Naive thymus-derived CD8-positive, alpha-beta T cell (primary cell): ENCODE measurements at regions not wholly inside any gene's neighbourhood (a gene's known extent, or its start where the extent isn't known, plus 50 kb on each side); places are given as distances from the start of the nearest gene placed in this dataset.

ENCODE experiments used
- ATAC-seq, 2 donors: fragments of 150-1000 bp; cut with Tn5 transposase in 1 of 2; sonication (Bioruptor Pico), chemical (Tn5 transposase) in 1 of 2; 1 replicate in 1 of 2; 2 replicates in 1 of 2; pipeline ENCODE4 v1.10.0; 2021; ENCODE audit warnings: mild to moderate bottlenecking in 2 of 2, moderate library complexity in 2 of 2
- POLR2A ChIA-PET: fragments of 350-600 bp; sonication (Branson Sonifier 250); formaldehyde crosslinking; loops from one replicate; lab custom pipeline; 2021; ENCODE audit warnings: antibody characterized with exemption; lab: Charles Lee
- DNase-seq, 10 donors: peaks; one replicate each; pipeline versions ENCODE4 v3.0.0 to v3.0.0-alpha.2; 2020 to 2022
- H3K27ac Mint-ChIP-seq, 10 donors: one replicate each; pipeline ENCODE4 v1.8.0; 2020 to 2022; ENCODE audit warnings: mild to moderate bottlenecking in 10 of 10, mixed read lengths in 10 of 10, moderate library complexity in 4 of 10, inconsistent platforms in 1 of 10
- H3K27me3 Mint-ChIP-seq, 5 donors: one replicate each; pipeline ENCODE4 v1.8.0; 2021 to 2022; ENCODE audit warnings: mixed read lengths in 5 of 5
- H3K36me3 Mint-ChIP-seq, 3 donors: one replicate each; pipeline ENCODE4 v1.8.0; 2020 to 2022; ENCODE audit warnings: mixed read lengths in 3 of 3, mild to moderate bottlenecking in 2 of 3, inconsistent platforms in 1 of 3
- H3K4me1 Mint-ChIP-seq, 4 donors: one replicate each; pipeline ENCODE4 v1.8.0; 2021 to 2022; ENCODE audit warnings: mixed read lengths in 4 of 4
- H3K4me3 Mint-ChIP-seq, 10 donors: one replicate each; pipeline ENCODE4 v1.8.0; 2020 to 2022; ENCODE audit warnings: mild to moderate bottlenecking in 10 of 10, mixed read lengths in 10 of 10, moderate library complexity in 6 of 10, inconsistent platforms in 1 of 10
- H3K9me3 Mint-ChIP-seq, 9 donors: one replicate each; pipeline ENCODE4 v1.8.0; 2020 to 2022; ENCODE audit warnings: mixed read lengths in 9 of 9, mild to moderate bottlenecking in 3 of 9, inconsistent platforms in 1 of 9, moderate library complexity in 1 of 9

- Mint-ChIP-seq H3K4me3 (no peak overlapping the region), H3K9me3 (peaks cover 0 to 18% (median 5%) of the 10 kb centered on the region in 9 donors), H3K27ac (no peak overlapping the region), H3K4me1 (no peaks in the 10 kb centered on the region), H3K27me3 (peaks cover 0 to 12% (median 3%) of the 10 kb centered on the region in 5 donors), H3K36me3 (no peaks in the 10 kb centered on the region)
- POLR2A ChIA-PET, result no interaction called here
- no peak for ATAC-seq
- DNase-seq, result no peak
Measured at GRCh38 chr10:121309164-121309563, 289.1 kb downstream of the FGFR2 start.

DNA sequence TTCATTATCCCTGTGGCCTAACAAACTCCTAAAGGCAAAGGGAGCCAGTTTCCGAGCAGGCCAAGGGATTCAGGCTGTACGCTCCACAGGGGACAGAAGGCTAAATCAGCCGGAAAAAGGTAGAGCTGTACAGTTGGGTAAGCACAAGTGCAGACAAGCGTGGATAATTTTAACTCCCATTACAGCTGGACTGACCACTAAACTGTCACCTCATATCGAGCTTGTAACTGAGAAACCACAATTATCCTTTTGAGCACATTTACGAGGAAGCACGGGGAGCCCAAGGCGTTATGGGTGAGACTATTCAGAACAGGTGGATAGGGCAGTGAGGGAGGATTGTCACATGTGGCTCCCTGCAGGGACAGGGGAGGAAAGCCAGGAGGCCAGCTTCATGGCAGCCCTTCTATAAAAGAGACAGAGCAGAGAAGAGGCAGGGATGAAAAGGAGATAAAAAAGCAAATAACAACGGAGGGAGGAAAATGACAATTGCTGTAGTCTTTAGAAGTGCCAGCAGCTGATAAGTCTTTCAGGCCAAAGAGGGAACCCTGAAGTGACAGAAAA, 288.0 kb downstream of the FGFR2 start:
- Mint-ChIP-seq H3K4me3 (no peak overlapping the region), H3K27me3 (peaks cover 0 to 12% (median 3%) of the 10 kb centered on the region in 5 donors), H3K4me1 (no peaks in the 10 kb centered on the region), H3K27ac (no peak overlapping the region), H3K36me3 (no peaks in the 10 kb centered on the region), H3K9me3 (peaks cover 0 to 18% (median 5%) of the 10 kb centered on the region in 9 donors)
- POLR2A ChIA-PET, result no interaction called here
- ATAC-seq (no peak), DNase-seq (no peak)

GRCh38 chr10:121311812-121312443, 286.3 kb downstream of the FGFR2 start:
- DNase-seq (no peak), ATAC-seq (no peak)
- Mint-ChIP-seq H3K27me3 (peaks cover 0 to 12% (median 3%) of the 10 kb centered on the region in 5 donors), H3K9me3 (peaks cover 0 to 18% (median 4%) of the 10 kb centered on the region in 9 donors), H3K4me1 (no peaks in the 10 kb centered on the region), H3K27ac (no peak overlapping the region), H3K4me3 (no peak overlapping the region), H3K36me3 (no peaks in the 10 kb centered on the region)
- POLR2A ChIA-PET, result no interaction called here

DNA sequence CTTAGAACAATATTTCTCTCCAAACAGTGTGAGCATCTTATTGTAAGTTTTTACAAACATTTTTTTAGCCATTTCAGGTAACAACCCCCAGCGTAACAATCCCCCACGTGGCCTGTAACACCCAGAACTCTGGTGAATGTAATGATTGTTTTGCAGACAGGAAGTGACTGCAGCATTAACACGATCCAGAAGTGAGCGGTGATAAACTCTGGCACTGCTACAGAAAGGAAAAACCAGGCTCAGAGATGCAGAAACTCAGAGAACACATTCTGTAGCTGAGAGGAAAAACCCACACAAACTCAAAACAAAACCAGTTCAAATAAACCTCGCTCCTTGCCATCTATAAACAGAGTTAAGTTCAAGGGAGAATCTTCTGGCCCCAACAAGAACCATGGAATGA, 285.7 kb downstream of the FGFR2 start:
- no peak for ATAC-seq
- H3K36me3 Mint-ChIP-seq, result no peaks in the 10 kb centered on the region
- no peak overlapping the region for H3K4me3 Mint-ChIP-seq
- H3K9me3 Mint-ChIP-seq, result peaks cover 0 to 14% (median 4%) of the 10 kb centered on the region in 9 donors
- POLR2A ChIA-PET, result no interaction called here
- H3K27me3 Mint-ChIP-seq, result peaks cover 0 to 12% (median 3%) of the 10 kb centered on the region in 5 donors
- H3K4me1 Mint-ChIP-seq, result no peaks in the 10 kb centered on the region
- no peak for DNase-seq
- no peak overlapping the region for H3K27ac Mint-ChIP-seq

GRCh38 chr10:121313119-121313875, 284.9 kb downstream of the FGFR2 start:
- Mint-ChIP-seq H3K27me3 (peaks cover 0 to 18% (median 3%) of the 10 kb centered on the region in 5 donors), H3K4me1 (no peaks in the 10 kb centered on the region), H3K9me3 (peaks cover 0 to 18% (median 3%) of the 10 kb centered on the region in 9 donors), H3K27ac (no peak overlapping the region), H3K36me3 (no peaks in the 10 kb centered on the region), H3K4me3 (no peak overlapping the region)
- DNase-seq, result no peak
- POLR2A ChIA-PET, result no interaction called here
- ATAC-seq, result no peak

DNA sequence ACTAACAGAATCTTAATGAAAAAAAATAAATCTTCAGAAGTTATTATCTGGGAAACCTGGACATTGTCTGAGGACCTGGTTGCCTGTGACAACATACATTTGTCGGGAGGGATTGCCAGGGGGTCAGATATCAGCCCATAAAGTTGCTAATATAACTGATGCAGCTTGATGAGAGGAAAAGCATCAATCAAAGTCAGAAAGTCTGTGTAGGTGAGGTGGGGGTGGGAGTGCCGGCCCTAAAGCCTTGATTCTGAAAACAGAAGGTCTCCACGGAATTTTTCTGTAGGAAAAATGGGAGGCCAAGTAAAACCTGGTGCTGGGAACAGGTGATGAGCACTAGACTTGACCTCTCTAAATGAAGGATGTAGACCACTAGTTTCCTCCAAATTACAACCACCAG, 281.8 kb downstream of the FGFR2 start:
- no peak overlapping the region for H3K27ac Mint-ChIP-seq
- POLR2A ChIA-PET, result no interaction called here
- no peak for ATAC-seq
- H3K9me3 Mint-ChIP-seq, result peaks cover 0 to 23% (median 0%) of the 10 kb centered on the region in 9 donors
- H3K4me1 Mint-ChIP-seq, result no peaks in the 10 kb centered on the region
- peaks cover 0 to 6% (median 0%) of the 10 kb centered on the region in 5 donors for H3K27me3 Mint-ChIP-seq
- no peaks in the 10 kb centered on the region for H3K36me3 Mint-ChIP-seq
- no peak for DNase-seq
- H3K4me3 Mint-ChIP-seq, result no peak overlapping the region

- H3K36me3 Mint-ChIP-seq, result no peaks in the 10 kb centered on the region
- POLR2A ChIA-PET, result no interaction called here
- DNase-seq, result no peak
- H3K4me3 Mint-ChIP-seq, result no peak overlapping the region
- no peaks in the 10 kb centered on the region for H3K4me1 Mint-ChIP-seq
- no peak overlapping the region for H3K27ac Mint-ChIP-seq
- H3K27me3 Mint-ChIP-seq, result peaks cover 0 to 14% (median 1%) of the 10 kb centered on the region in 5 donors
- H3K9me3 Mint-ChIP-seq, result peaks cover 0 to 23% (median 0%) of the 10 kb centered on the region in 9 donors
- ATAC-seq, result no peak
Measured at GRCh38 chr10:121317374-121317773, 280.9 kb downstream of the FGFR2 start.

GRCh38 chr10:121322046-121322445, 276.2 kb downstream of the FGFR2 start:
- Mint-ChIP-seq H3K27ac (no peak overlapping the region), H3K36me3 (no peaks in the 10 kb centered on the region), H3K9me3 (peaks cover 0 to 21% (median 0%) of the 10 kb centered on the region in 9 donors), H3K4me3 (no peak overlapping the region), H3K27me3 (peaks cover 0 to 22% (median 2%) of the 10 kb centered on the region in 5 donors), H3K4me1 (no peaks in the 10 kb centered on the region)
- ATAC-seq, result no peak
- POLR2A ChIA-PET, result no interaction called here
- DNase-seq, result no peak

GRCh38 chr10:121322776-121323175, 275.5 kb downstream of the FGFR2 start:
- Mint-ChIP-seq H3K9me3 (peaks cover 0 to 24% (median 0%) of the 10 kb centered on the region in 9 donors), H3K4me3 (no peak overlapping the region), H3K4me1 (no peaks in the 10 kb centered on the region), H3K27ac (no peak overlapping the region), H3K27me3 (peaks cover 0 to 21% (median 2%) of the 10 kb centered on the region in 5 donors), H3K36me3 (peaks cover 0 to 2% (median 0%) of the 10 kb centered on the region in 3 donors)
- no peak for ATAC-seq
- POLR2A ChIA-PET, result no interaction called here
- no peak for DNase-seq

GRCh38 chr10:121323443-121323842, 274.8 kb downstream of the FGFR2 start:
- H3K27me3 Mint-ChIP-seq, result peaks cover 0 to 16% (median 2%) of the 10 kb centered on the region in 5 donors
- no peaks in the 10 kb centered on the region for H3K4me1 Mint-ChIP-seq
- peaks cover 0 to 18% (median 0%) of the 10 kb centered on the region in 9 donors for H3K9me3 Mint-ChIP-seq
- DNase-seq (no peak), ATAC-seq (no peak)
- no peak overlapping the region for H3K27ac Mint-ChIP-seq
- peaks cover 0 to 3% (median 0%) of the 10 kb centered on the region in 3 donors for H3K36me3 Mint-ChIP-seq
- no peak overlapping the region for H3K4me3 Mint-ChIP-seq
- POLR2A ChIA-PET, result no interaction called here

DNA sequence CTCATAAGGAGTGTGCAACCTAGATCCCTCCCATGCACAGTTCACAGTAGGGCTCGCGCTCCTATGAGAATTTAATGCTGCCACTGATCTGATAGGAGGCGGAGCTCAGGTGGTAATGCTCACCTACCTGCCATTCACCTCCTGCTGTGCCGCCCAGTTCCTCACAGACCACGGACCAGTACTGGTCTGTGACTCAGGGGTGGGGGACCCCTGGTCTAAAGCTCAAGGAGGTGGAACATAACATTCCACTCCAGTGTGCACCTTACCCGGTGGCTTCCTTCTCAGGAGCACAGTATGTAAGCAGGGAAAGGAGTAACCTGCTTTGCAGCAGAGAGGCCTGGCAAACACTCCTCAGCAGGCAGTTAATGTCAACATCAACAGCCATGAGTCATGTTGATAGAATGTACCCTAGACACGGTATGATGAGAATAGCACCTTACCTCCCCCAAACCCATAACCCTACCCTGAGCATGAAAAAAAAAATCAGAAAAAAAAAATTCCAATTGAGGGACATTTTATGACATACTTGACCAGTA, 273.5 kb downstream of the FGFR2 start:
- Mint-ChIP-seq H3K4me3 (no peak overlapping the region), H3K27ac (no peak overlapping the region), H3K27me3 (peaks cover 0 to 16% (median 2%) of the 10 kb centered on the region in 5 donors), H3K4me1 (no peaks in the 10 kb centered on the region), H3K36me3 (peaks cover 0 to 3% (median 0%) of the 10 kb centered on the region in 3 donors), H3K9me3 (peaks cover 0 to 10% (median 2%) of the 10 kb centered on the region in 9 donors)
- no peak for ATAC-seq
- DNase-seq, result no peak
- POLR2A ChIA-PET, result no interaction called here

DNA sequence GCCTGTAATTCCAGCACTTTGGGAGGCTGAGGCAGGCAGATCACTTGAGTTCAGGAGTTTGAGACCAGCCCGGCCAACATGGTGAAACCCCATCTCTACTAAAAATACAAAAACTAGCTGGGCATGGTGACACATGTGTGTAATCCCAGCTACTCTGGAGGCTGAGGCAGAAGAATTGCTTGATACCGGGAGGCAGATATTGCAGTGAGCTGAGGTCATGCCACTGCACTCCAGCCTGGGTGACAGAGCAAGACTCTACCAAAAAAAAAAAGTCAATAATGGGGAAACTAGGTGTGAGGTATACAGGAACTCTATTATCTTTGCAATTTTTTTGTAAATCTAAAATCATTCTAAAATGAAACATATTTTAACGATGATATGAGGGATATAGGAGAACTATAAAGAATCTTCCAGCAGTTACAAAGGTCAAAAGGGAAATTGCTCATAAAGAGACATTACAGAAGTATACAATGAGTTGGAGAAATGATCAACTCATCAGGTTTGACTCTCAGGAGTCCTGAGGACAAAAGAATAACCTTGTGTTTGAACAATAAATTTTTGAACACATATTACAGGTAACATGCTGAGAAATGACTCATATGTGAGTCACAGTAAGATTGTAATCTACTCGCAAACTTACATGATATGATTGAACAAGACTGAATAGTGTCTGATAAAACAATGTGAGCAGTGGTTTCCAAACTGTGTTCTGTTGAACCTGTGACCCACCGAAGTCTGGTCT, 272.6 kb downstream of the FGFR2 start:
- DNase-seq (no peak), ATAC-seq (no peak)
- Mint-ChIP-seq H3K36me3 (peaks cover 0 to 3% (median 0%) of the 10 kb centered on the region in 3 donors), H3K4me1 (no peaks in the 10 kb centered on the region), H3K27ac (no peak overlapping the region), H3K9me3 (peaks cover 0 to 10% (median 2%) of the 10 kb centered on the region in 9 donors), H3K27me3 (peaks cover 0 to 20% (median 2%) of the 10 kb centered on the region in 5 donors), H3K4me3 (no peak overlapping the region)
- POLR2A ChIA-PET, result no interaction called here
